ENCODE measurements at regions not wholly inside any gene's neighbourhood (a gene's known extent, or its start where the extent isn't known, plus 50 kb on each side); places are given as distances from the start of the nearest gene placed in this dataset.

- no peaks in the 10 kb centered on the region for H3K9me3 ChIP-seq (ENCODE audit: insufficient read depth, low read length)
- no peaks in the 10 kb centered on the region for H4K20me1 ChIP-seq (ENCODE audit: low read depth, low read length)
- H3K4me2 ChIP-seq (ENCODE audit: low read depth, low read length, poor library complexity, severe bottlenecking), result no peak overlapping the region
- H2AFZ ChIP-seq (ENCODE audit: low read depth, low read length, severe bottlenecking), result no peak overlapping the region
- no peaks in the 10 kb centered on the region for H3K79me2 ChIP-seq (ENCODE audit: insufficient read depth, low read length)
- no peaks in the 10 kb centered on the region for H3K36me3 ChIP-seq (ENCODE audit: low read length)
- H3K9me2 ChIP-seq (replicated peaks; ENCODE audit: insufficient read depth, low read length), result no peaks in the 10 kb centered on the region
- H3F3A ChIP-seq (ENCODE audit: insufficient read depth), result no peaks in the 10 kb centered on the region
- no peak for TF ChIP-seq EZH2phosphoT487 (conservative IDR thresholded peaks at IDR 0.05; ENCODE audit: low read length)
- TF ChIP-seq, protein P1, sequence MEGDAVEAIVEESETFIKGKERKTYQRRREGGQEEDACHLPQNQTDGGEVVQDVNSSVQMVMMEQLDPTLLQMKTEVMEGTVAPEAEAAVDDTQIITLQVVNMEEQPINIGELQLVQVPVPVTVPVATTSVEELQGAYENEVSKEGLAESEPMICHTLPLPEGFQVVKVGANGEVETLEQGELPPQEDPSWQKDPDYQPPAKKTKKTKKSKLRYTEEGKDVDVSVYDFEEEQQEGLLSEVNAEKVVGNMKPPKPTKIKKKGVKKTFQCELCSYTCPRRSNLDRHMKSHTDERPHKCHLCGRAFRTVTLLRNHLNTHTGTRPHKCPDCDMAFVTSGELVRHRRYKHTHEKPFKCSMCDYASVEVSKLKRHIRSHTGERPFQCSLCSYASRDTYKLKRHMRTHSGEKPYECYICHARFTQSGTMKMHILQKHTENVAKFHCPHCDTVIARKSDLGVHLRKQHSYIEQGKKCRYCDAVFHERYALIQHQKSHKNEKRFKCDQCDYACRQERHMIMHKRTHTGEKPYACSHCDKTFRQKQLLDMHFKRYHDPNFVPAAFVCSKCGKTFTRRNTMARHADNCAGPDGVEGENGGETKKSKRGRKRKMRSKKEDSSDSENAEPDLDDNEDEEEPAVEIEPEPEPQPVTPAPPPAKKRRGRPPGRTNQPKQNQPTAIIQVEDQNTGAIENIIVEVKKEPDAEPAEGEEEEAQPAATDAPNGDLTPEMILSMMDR (IDR thresholded peaks at IDR 0.05; ENCODE audit: insufficient read depth, low read length, poor library complexity, severe bottlenecking), result no peak
- H3K27ac ChIP-seq (ENCODE audit: low read depth, low read length), result no peak overlapping the region
- H3K9ac ChIP-seq (ENCODE audit: low read length), result no peak overlapping the region
- H3K4me3 ChIP-seq (ENCODE audit: insufficient read depth, low read length, poor library complexity, severe bottlenecking), result no peak overlapping the region
- no peaks in the 10 kb centered on the region for H3K27me3 ChIP-seq (ENCODE audit: low read length)
Observed at GRCh38 chr2:65790676-65790935, 358.2 kb upstream of the SPRED2 start.

DNA sequence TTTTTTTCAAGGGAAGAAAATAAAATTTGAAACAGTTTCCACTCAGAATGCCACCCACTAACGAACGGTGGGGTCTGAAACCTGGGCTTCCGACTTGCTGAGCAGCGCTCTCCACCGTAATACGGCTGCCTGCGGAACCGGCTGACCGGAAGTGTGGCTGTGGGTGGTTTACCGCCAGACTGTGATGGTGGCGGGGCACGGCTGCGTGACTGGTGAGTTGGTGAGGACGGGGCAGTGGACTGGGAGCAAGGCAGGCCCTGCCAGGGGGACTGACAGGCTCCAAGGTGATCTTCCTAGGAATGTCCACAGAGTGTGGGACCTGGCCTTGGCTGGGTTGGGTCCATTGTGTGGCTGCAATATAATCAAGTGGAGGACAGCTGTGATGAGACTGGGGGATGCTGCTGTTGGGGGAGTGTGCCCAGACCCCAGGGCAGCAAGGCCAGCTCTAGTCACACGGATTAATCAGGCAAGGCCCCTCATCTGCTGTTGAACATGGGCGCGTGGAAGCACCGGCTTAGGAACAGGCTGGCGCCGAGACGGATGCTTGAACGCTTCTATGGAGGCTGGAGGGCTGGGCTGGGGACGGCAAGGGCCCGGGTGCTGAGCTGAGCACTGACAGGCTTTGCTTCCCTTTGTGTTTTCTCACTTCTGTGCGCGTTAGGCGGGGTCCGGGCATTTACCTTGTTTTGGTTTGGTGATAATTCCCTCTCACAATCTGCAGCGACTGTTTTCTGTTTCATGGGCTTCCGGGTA is 357.7 kb upstream of the SPRED2 start:
- no peak overlapping the region for H3K27ac ChIP-seq (ENCODE audit: low read depth, low read length)
- H3K9me3 ChIP-seq (ENCODE audit: insufficient read depth, low read length), result no peaks in the 10 kb centered on the region
- H3K36me3 ChIP-seq (ENCODE audit: low read length), result no peaks in the 10 kb centered on the region
- no peaks in the 10 kb centered on the region for H3K27me3 ChIP-seq (ENCODE audit: low read length)
- H3K9ac ChIP-seq (ENCODE audit: low read length), result no peak overlapping the region
- no peak overlapping the region for H3K4me3 ChIP-seq (ENCODE audit: insufficient read depth, low read length, poor library complexity, severe bottlenecking)
- no peaks in the 10 kb centered on the region for H3K79me2 ChIP-seq (ENCODE audit: insufficient read depth, low read length)
- no peak overlapping the region for H2AFZ ChIP-seq (ENCODE audit: low read depth, low read length, severe bottlenecking)
- no peaks in the 10 kb centered on the region for H3F3A ChIP-seq (ENCODE audit: insufficient read depth)
- H3K9me2 ChIP-seq (replicated peaks; ENCODE audit: insufficient read depth, low read length), result no peaks in the 10 kb centered on the region
- H4K20me1 ChIP-seq (ENCODE audit: low read depth, low read length), result no peaks in the 10 kb centered on the region
- no peak for TF ChIP-seq EZH2phosphoT487 (conservative IDR thresholded peaks at IDR 0.05; ENCODE audit: low read length)
- TF ChIP-seq, protein P1 (IDR thresholded peaks at IDR 0.05; ENCODE audit: insufficient read depth, low read length, poor library complexity, severe bottlenecking), result no peak
- no peak overlapping the region for H3K4me2 ChIP-seq (ENCODE audit: low read depth, low read length, poor library complexity, severe bottlenecking)

GRCh38 chr2:65788556-65788955 is 356.2 kb upstream of the SPRED2 start:
- H3F3A ChIP-seq (ENCODE audit: insufficient read depth), result no peaks in the 10 kb centered on the region
- no peaks in the 10 kb centered on the region for H3K79me2 ChIP-seq (ENCODE audit: insufficient read depth, low read length)
- TF ChIP-seq, protein P1 (IDR thresholded peaks at IDR 0.05; ENCODE audit: insufficient read depth, low read length, poor library complexity, severe bottlenecking), result no peak
- no peak for TF ChIP-seq EZH2phosphoT487 (conservative IDR thresholded peaks at IDR 0.05; ENCODE audit: low read length)
- H4K20me1 ChIP-seq (ENCODE audit: low read depth, low read length), result no peaks in the 10 kb centered on the region
- H3K27me3 ChIP-seq (ENCODE audit: low read length), result no peaks in the 10 kb centered on the region
- no peak overlapping the region for H2AFZ ChIP-seq (ENCODE audit: low read depth, low read length, severe bottlenecking)
- H3K27ac ChIP-seq (ENCODE audit: low read depth, low read length), result no peak overlapping the region
- no peak overlapping the region for H3K4me3 ChIP-seq (ENCODE audit: insufficient read depth, low read length, poor library complexity, severe bottlenecking)
- no peaks in the 10 kb centered on the region for H3K36me3 ChIP-seq (ENCODE audit: low read length)
- no peak overlapping the region for H3K9ac ChIP-seq (ENCODE audit: low read length)
- H3K9me2 ChIP-seq (replicated peaks; ENCODE audit: insufficient read depth, low read length), result no peaks in the 10 kb centered on the region
- no peak overlapping the region for H3K4me2 ChIP-seq (ENCODE audit: low read depth, low read length, poor library complexity, severe bottlenecking)
- H3K9me3 ChIP-seq (ENCODE audit: insufficient read depth, low read length), result no peaks in the 10 kb centered on the region
